K562 (cell line): ENCODE measurements at regions not wholly inside any gene's neighbourhood (a gene's known extent, or its start where the extent isn't known, plus 50 kb on each side); places are given as distances from the start of the nearest gene placed in this dataset.
A peak's percentile ranks its signal among the peaks of the same experiment; 100 is the strongest.

Source experiments
- CTBP1 ChIP-seq: fragments of 450-650 bp; IDR thresholded peaks from 2 replicates; pipeline ENCODE4 v1.6.1; 2016; ENCODE audit warnings: borderline replicate concordance
- CUX1 ChIP-seq: fragments of 200-800 bp; sonication (Bioruptor generic); IDR thresholded peaks from 2 replicates; pipeline ENCODE4 v1.6.1; 2016; ENCODE audit warnings: missing genetic modification characterization, missing compliant biosample characterization
- ETV1 ChIP-seq: fragments of 450-650 bp; conservative IDR thresholded peaks from 2 replicates; pipeline ENCODE4 v1.6.1; 2016; ENCODE audit warnings: missing genetic modification characterization, control low read depth, low read depth, missing compliant biosample characterization
- GATAD2A ChIP-seq: fragments of 450-650 bp; IDR thresholded peaks from 2 replicates; pipeline ENCODE4 v1.6.1; 2017
- KAT2B ChIP-seq: IDR thresholded peaks from one replicate; pipeline ENCODE4 v1.6.1; 2012; ENCODE audit warnings: low read depth, mild to moderate bottlenecking, control low read depth, inconsistent platforms, low read length, moderate library complexity
- MED1 ChIP-seq: sonication (generic); formaldehyde crosslinking; IDR thresholded peaks from 2 replicates; pipeline ENCODE4 v1.8.1; 2023; ENCODE audit warnings: missing genetic modification reagents, borderline replicate concordance
- MEF2D ChIP-seq: conservative IDR thresholded peaks from 2 replicates; pipeline ENCODE4 v1.6.1; 2016; ENCODE audit warnings: low read depth, missing genetic modification characterization, missing compliant biosample characterization
- SMARCE1 ChIP-seq: fragments of 450-650 bp; IDR thresholded peaks from 2 replicates; pipeline ENCODE4 v1.7.1; 2016; ENCODE audit warnings: mild to moderate bottlenecking
- STAG1 ChIP-seq: sonication (generic); formaldehyde crosslinking; IDR thresholded peaks from 2 replicates; pipeline ENCODE4 v1.5.0; 2020; ENCODE audit warnings: missing genetic modification reagents, borderline replicate concordance
- TEAD1 ChIP-seq, 2 experiments: fragments of 450-650 bp in 1 of 2; sonication (generic) in 1 of 2; formaldehyde crosslinking; IDR thresholded peaks; 2 replicates each; pipeline versions ENCODE4 v1.4.0 to v1.8.0; 2020 to 2022; ENCODE audit warnings: mild to moderate bottlenecking in 2 of 2, missing genetic modification reagents in 1 of 2
- TSHZ1 ChIP-seq: fragments of 250-450 bp; sonication (Bioruptor Pico); IDR thresholded peaks from 2 replicates; pipeline ENCODE4 v1.4.0; 2020; ENCODE audit warnings: mild to moderate bottlenecking, moderate library complexity
- TF ChIP-seq, protein P1 (sequence below): fragments of 450-650 bp; IDR thresholded peaks from 2 replicates; pipeline ENCODE4 v1.6.1; 2017; ENCODE audit warnings: antibody characterized with exemption, mild to moderate bottlenecking
- TF ChIP-seq, protein P2 (sequence below): IDR thresholded peaks from 2 replicates; pipeline ENCODE4 v1.6.1; 2016; ENCODE audit warnings: missing genetic modification characterization, missing compliant biosample characterization

DNA sequence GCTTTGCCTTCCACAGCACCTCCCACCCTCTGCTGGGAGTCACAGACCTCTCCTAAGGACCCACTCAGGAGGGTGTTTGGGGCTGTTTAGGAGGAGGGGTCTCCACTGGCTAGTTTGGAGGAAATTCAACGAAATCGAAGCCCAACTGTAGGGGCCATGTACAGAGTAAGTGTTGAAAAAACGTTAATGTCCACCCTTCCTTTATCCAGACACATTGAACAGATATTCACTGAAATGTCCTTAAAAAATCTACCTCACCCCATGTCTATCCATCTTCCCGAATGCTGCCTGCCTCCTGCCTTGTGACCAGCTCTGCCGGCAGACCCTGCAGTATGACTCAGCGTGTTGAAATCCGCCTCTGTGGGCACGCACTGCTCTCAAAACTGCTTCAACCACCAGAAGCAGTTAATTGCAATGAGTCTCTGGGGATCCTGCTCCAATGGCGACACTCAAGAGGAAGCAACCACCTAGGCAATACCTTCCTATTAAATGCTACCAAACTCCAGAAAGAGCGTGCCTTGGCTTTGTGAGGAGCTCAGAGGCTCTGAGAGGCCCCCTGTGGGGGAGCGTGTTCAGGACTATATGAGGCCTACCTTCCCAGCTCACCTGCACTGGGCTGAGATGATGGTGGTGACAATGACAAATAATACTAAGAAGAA lies 61.4 kb upstream of the RTN4 start (continued):
- TF ChIP-seq, protein P1, sequence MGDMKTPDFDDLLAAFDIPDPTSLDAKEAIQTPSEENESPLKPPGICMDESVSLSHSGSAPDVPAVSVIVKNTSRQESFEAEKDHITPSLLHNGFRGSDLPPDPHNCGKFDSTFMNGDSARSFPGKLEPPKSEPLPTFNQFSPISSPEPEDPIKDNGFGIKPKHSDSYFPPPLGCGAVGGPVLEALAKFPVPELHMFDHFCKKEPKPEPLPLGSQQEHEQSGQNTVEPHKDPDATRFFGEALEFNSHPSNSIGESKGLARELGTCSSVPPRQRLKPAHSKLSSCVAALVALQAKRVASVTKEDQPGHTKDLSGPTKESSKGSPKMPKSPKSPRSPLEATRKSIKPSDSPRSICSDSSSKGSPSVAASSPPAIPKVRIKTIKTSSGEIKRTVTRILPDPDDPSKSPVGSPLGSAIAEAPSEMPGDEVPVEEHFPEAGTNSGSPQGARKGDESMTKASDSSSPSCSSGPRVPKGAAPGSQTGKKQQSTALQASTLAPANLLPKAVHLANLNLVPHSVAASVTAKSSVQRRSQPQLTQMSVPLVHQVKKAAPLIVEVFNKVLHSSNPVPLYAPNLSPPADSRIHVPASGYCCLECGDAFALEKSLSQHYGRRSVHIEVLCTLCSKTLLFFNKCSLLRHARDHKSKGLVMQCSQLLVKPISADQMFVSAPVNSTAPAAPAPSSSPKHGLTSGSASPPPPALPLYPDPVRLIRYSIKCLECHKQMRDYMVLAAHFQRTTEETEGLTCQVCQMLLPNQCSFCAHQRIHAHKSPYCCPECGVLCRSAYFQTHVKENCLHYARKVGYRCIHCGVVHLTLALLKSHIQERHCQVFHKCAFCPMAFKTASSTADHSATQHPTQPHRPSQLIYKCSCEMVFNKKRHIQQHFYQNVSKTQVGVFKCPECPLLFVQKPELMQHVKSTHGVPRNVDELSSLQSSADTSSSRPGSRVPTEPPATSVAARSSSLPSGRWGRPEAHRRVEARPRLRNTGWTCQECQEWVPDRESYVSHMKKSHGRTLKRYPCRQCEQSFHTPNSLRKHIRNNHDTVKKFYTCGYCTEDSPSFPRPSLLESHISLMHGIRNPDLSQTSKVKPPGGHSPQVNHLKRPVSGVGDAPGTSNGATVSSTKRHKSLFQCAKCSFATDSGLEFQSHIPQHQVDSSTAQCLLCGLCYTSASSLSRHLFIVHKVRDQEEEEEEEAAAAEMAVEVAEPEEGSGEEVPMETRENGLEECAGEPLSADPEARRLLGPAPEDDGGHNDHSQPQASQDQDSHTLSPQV: peak; percentile 94
- TF ChIP-seq TEAD1 (CRISPR knock-in tag; IDR thresholded peaks at IDR 0.05) (no peak; a peak in 1 of 4 replicates), MEF2D (tag) (no peak), STAG1 (CRISPR knock-in tag) (no peak), CUX1 (CRISPR knock-in tag) (no peak), SMARCE1 (peak; percentile 85), TSHZ1 (peak; percentile 40; the same call in 1 of the 2 replicates), KAT2B (no peak), ETV1 (peak; percentile 42; the same call in 1 of the 2 replicates), CTBP1 (peak; percentile 55; the same call in 1 of the 2 replicates), GATAD2A (peak; percentile 1; the same call in 1 of the 2 replicates), MED1 (CRISPR knock-in tag) (no peak)
- TF ChIP-seq, protein P2, sequence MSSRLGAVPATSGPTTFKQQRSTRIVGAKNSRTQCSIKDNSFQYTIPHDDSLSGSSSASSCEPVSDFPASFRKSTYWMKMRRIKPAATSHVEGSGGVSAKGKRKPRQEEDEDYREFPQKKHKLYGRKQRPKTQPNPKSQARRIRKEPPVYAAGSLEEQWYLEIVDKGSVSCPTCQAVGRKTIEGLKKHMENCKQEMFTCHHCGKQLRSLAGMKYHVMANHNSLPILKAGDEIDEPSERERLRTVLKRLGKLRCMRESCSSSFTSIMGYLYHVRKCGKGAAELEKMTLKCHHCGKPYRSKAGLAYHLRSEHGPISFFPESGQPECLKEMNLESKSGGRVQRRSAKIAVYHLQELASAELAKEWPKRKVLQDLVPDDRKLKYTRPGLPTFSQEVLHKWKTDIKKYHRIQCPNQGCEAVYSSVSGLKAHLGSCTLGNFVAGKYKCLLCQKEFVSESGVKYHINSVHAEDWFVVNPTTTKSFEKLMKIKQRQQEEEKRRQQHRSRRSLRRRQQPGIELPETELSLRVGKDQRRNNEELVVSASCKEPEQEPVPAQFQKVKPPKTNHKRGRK: peak; percentile 32; the same call in 1 of the 2 replicates
